ENCODE measurements at regions not wholly inside any gene's neighbourhood (a gene's known extent, or its start where the extent isn't known, plus 50 kb on each side); places are given as distances from the start of the nearest gene placed in this dataset.

GRCh38 chr5:88558366-88558765, 289.7 kb upstream of the TMEM161B start (continued):
- TF ChIP-seq TAF1 (IDR thresholded peaks at IDR 0.05; ENCODE audit: low read depth, low read length) (no peak), KDM1A (IDR thresholded peaks at IDR 0.05; ENCODE audit: borderline replicate concordance, low read length) (no peak), TAF7 (optimal IDR thresholded peaks at IDR 0.05; ENCODE audit: borderline replicate concordance, low read depth, low read length) (no peak), ATF3 (IDR thresholded peaks at IDR 0.05; ENCODE audit: insufficient read depth, low read depth, low read length) (no peak), NRF1 (IDR thresholded peaks at IDR 0.05; ENCODE audit: low read depth, low read length) (no peak), ZNF274 (IDR thresholded peaks at IDR 0.05; ENCODE audit: borderline replicate concordance, extremely low read depth, low read length) (no peak), SP4 (IDR thresholded peaks at IDR 0.05; ENCODE audit: low read length) (no peak)
